Neural progenitor cell (in vitro differentiated cells): ENCODE measurements at regions not wholly inside any gene's neighbourhood (a gene's known extent, or its start where the extent isn't known, plus 50 kb on each side); places are given as distances from the start of the nearest gene placed in this dataset.

Experiments used
- DNase-seq: peaks from one replicate; pipeline ENCODE4 v3.0.0-alpha.2; 2016; ENCODE audit warnings: low spot score
- H2AFZ ChIP-seq: fragments of 200-600 bp; sonication (generic); replicated peaks from 2 replicates; pipeline ENCODE4 v1.6.1; 2016; ENCODE audit warnings: antibody characterized with exemption
- H3F3A ChIP-seq: fragments of 200-600 bp; sonication (generic); 2 replicates; pipeline ENCODE4 v1.6.1; 2016; ENCODE audit warnings: antibody characterized with exemption, low read depth
- H3K27ac ChIP-seq: fragments of 200-600 bp; sonication (generic); 2 replicates; pipeline ENCODE4 v1.5.1; 2016; ENCODE audit warnings: mild to moderate bottlenecking
- H3K27me3 ChIP-seq: fragments of 200-600 bp; sonication (generic); 2 replicates; pipeline ENCODE4 v1.6.1; 2016; ENCODE audit warnings: mild to moderate bottlenecking, moderate library complexity
- H3K36me3 ChIP-seq: fragments of 200-600 bp; sonication (generic); 2 replicates; pipeline ENCODE4 v1.5.1; 2016
- H3K4me1 ChIP-seq: fragments of 200-600 bp; sonication (generic); 2 replicates; pipeline ENCODE4 v1.6.1; 2016; ENCODE audit warnings: mixed run types
- H3K4me2 ChIP-seq: fragments of 200-600 bp; sonication (generic); 2 replicates; pipeline ENCODE4 v1.6.1; 2016
- H3K4me3 ChIP-seq: fragments of 200-600 bp; sonication (generic); 2 replicates; pipeline ENCODE4 v1.5.1; 2016
- H3K79me2 ChIP-seq: fragments of 200-600 bp; sonication (generic); 2 replicates; pipeline ENCODE4 v1.6.1; 2016; ENCODE audit warnings: low read depth
- H3K9ac ChIP-seq: fragments of 200-600 bp; sonication (generic); 2 replicates; pipeline ENCODE4 v1.6.1; 2016
- H3K9me3 ChIP-seq: fragments of 200-600 bp; sonication (generic); 2 replicates; pipeline ENCODE4 v1.5.1; 2016; ENCODE audit warnings: low read depth
- H4K20me1 ChIP-seq: fragments of 200-600 bp; sonication (generic); 2 replicates; pipeline ENCODE4 v1.6.1; 2016; ENCODE audit warnings: low read depth
- H3K27ac Mint-ChIP-seq: 3 replicates; pipeline ENCODE4 v1.8.0; 2021; ENCODE audit warnings: mixed read lengths
- H3K27me3 Mint-ChIP-seq: 2 replicates; pipeline ENCODE4 v1.8.0; 2022; ENCODE audit warnings: low read depth, mild to moderate bottlenecking, inconsistent platforms, moderate library complexity, mixed read lengths; ENCODE audit not compliant: insufficient read depth
- H3K36me3 Mint-ChIP-seq: 3 replicates; pipeline ENCODE4 v1.8.0; 2021; ENCODE audit warnings: mixed read lengths
- H3K4me1 Mint-ChIP-seq: 3 replicates; pipeline ENCODE4 v1.8.0; 2021; ENCODE audit warnings: mixed read lengths
- H3K4me3 Mint-ChIP-seq: 3 replicates; pipeline ENCODE4 v1.8.0; 2021; ENCODE audit warnings: mild to moderate bottlenecking, moderate library complexity, mixed read lengths
- H3K9me3 Mint-ChIP-seq: 3 replicates; pipeline ENCODE4 v1.8.0; 2020; ENCODE audit warnings: mixed read lengths
- EZH2 ChIP-seq: fragments of 200-600 bp; sonication (generic); IDR thresholded peaks from 2 replicates; pipeline ENCODE4 v1.6.1; 2017; ENCODE audit warnings: antibody characterized with exemption, mild to moderate bottlenecking, moderate library complexity
- EZH2phosphoT487 ChIP-seq: fragments of 200-600 bp; sonication (generic); IDR thresholded peaks from 2 replicates; pipeline ENCODE4 v1.6.1; 2017; ENCODE audit warnings: antibody characterized with exemption
- TF ChIP-seq, protein P1 (sequence below): fragments of 200-600 bp; sonication (generic); IDR thresholded peaks from 2 replicates; pipeline ENCODE4 v1.5.1; 2017; ENCODE audit warnings: antibody characterized with exemption, mild to moderate bottlenecking

DNA sequence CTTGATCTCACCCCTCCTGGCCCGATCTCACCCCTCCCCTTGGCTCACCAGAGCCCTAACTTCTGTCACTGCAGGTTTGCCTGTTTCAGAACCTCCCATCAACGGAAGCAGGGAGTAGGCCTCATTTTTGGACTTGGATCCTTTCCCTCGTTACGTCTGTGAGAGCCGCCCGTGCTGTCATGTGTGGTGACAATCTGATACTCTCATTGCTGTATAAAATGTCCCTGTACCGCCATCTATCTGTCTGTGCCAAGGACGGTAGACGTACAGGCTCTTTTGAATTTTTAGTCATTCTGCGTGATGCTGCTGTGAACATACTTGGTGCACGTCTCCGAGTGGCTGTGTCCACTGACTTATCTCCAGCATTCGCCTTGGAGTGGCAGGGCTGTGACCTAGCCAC, 1163.1 kb downstream of the BRD1 start:
- no peak overlapping the region for H3K4me3 ChIP-seq
- H3K9me3 ChIP-seq, result no peaks in the 10 kb centered on the region
- H3K4me3 Mint-ChIP-seq, result no peak overlapping the region
- no peak overlapping the region for H3K27ac ChIP-seq
- H3K4me1 ChIP-seq, result no peaks in the 10 kb centered on the region
- peaks cover 4% of the 10 kb centered on the region for H4K20me1 ChIP-seq
- H3K27ac Mint-ChIP-seq, result no peak overlapping the region
- no peak overlapping the region for H2AFZ ChIP-seq
- TF ChIP-seq, protein P1, sequence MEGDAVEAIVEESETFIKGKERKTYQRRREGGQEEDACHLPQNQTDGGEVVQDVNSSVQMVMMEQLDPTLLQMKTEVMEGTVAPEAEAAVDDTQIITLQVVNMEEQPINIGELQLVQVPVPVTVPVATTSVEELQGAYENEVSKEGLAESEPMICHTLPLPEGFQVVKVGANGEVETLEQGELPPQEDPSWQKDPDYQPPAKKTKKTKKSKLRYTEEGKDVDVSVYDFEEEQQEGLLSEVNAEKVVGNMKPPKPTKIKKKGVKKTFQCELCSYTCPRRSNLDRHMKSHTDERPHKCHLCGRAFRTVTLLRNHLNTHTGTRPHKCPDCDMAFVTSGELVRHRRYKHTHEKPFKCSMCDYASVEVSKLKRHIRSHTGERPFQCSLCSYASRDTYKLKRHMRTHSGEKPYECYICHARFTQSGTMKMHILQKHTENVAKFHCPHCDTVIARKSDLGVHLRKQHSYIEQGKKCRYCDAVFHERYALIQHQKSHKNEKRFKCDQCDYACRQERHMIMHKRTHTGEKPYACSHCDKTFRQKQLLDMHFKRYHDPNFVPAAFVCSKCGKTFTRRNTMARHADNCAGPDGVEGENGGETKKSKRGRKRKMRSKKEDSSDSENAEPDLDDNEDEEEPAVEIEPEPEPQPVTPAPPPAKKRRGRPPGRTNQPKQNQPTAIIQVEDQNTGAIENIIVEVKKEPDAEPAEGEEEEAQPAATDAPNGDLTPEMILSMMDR, result no peak
- TF ChIP-seq EZH2phosphoT487 (no peak), EZH2 (no peak)
- no peaks in the 10 kb centered on the region for H3F3A ChIP-seq
- no peaks in the 10 kb centered on the region for H3K27me3 Mint-ChIP-seq
- H3K9ac ChIP-seq, result no peak overlapping the region
- no peaks in the 10 kb centered on the region for H3K4me1 Mint-ChIP-seq
- no peaks in the 10 kb centered on the region for H3K36me3 ChIP-seq
- peaks cover 18% of the 10 kb centered on the region for H3K36me3 Mint-ChIP-seq
- peaks cover 17% of the 10 kb centered on the region for H3K9me3 Mint-ChIP-seq
- H3K27me3 ChIP-seq, result no peaks in the 10 kb centered on the region
- no peaks in the 10 kb centered on the region for H3K79me2 ChIP-seq
- DNase-seq, result no peak
- H3K4me2 ChIP-seq, result no peak overlapping the region

DNA sequence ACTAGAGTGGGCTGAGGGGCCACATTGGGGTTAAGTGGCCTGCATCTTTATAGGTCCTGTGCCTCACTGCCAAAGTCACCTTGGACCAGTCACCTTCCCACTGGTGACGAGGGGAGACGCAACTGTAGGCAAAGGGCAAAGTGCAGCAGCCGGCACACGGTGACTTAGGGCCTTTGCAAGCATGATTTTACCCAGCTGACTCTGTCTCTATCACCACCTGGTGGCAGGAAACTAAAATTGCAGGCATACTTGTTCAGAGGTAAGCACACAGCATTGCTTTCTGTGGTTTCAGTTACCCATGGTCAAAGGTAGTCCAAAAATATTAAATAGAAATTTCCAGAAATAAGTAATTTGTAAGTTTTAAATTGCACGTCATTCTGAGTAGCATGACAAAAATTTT, 1164.4 kb downstream of the BRD1 start:
- Mint-ChIP-seq H3K4me3 (no peak overlapping the region), H3K4me1 (no peaks in the 10 kb centered on the region), H3K36me3 (peaks cover 18% of the 10 kb centered on the region), H3K27me3 (no peaks in the 10 kb centered on the region), H3K9me3 (peaks cover 17% of the 10 kb centered on the region), H3K27ac (no peak overlapping the region)
- Histone ChIP-seq H3K9ac (no peak overlapping the region), H3F3A (no peaks in the 10 kb centered on the region), H3K4me1 (no peaks in the 10 kb centered on the region), H3K27ac (no peak overlapping the region), H3K36me3 (no peaks in the 10 kb centered on the region), H3K4me3 (no peak overlapping the region), H2AFZ (no peak overlapping the region), H3K27me3 (no peaks in the 10 kb centered on the region), H3K79me2 (no peaks in the 10 kb centered on the region), H4K20me1 (peaks cover 4% of the 10 kb centered on the region), H3K9me3 (no peaks in the 10 kb centered on the region), H3K4me2 (no peak overlapping the region)
- TF ChIP-seq, protein P1, result peak; percentile 65
- no peak for TF ChIP-seq EZH2phosphoT487
- TF ChIP-seq EZH2, result no peak
- DNase-seq, result peak; percentile 33

DNA sequence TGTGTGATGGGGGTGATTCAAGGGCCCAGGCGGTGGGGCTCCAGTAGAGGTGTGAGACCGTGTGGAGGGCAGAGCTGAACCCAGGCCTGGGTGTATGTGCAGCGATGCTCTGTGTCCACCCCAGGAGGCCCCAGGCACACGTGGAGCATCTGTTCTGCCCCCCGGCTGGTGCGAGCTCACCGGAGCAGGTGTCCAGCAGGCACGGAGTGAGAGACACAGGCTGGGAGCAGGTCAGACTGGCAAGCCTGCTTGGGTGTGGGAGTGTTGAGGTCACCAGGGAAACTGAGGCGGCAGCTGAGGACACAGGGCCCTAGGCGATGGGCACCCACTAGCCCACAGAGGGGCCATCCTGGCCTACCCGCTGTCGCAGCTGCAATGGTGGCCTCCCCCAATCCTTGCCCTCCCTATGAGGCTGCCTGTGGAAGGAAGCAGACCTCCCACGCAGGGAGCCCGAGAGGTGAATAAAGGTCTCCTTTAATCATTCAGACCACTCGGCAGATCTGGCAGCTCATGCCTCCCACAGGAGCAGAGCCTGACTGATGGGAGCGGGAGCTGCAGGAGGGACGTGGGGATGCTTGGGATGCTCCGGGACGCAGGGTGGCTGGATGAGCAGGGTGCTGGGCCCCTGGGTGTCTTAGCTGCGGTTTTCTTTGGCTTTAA, 1165.1 kb downstream of the BRD1 start:
- Histone ChIP-seq H3K4me1 (no peaks in the 10 kb centered on the region), H3K4me3 (no peak overlapping the region), H3K9me3 (no peaks in the 10 kb centered on the region), H3K9ac (no peak overlapping the region), H4K20me1 (peaks cover 4% of the 10 kb centered on the region), H3K79me2 (no peaks in the 10 kb centered on the region), H2AFZ (no peak overlapping the region), H3K27ac (no peak overlapping the region), H3K4me2 (no peak overlapping the region), H3K36me3 (no peaks in the 10 kb centered on the region), H3F3A (no peaks in the 10 kb centered on the region), H3K27me3 (no peaks in the 10 kb centered on the region)
- peaks cover 17% of the 10 kb centered on the region for H3K9me3 Mint-ChIP-seq
- no peak overlapping the region for H3K4me3 Mint-ChIP-seq
- H3K27me3 Mint-ChIP-seq, result no peaks in the 10 kb centered on the region
- no peak for DNase-seq
- H3K27ac Mint-ChIP-seq, result no peak overlapping the region
- TF ChIP-seq, protein P1, result no peak
- no peak for TF ChIP-seq EZH2
- peaks cover 18% of the 10 kb centered on the region for H3K36me3 Mint-ChIP-seq
- H3K4me1 Mint-ChIP-seq, result no peaks in the 10 kb centered on the region
